ENCODE measurements at regions not wholly inside any gene's neighbourhood (a gene's known extent, or its start where the extent isn't known, plus 50 kb on each side); places are given as distances from the start of the nearest gene placed in this dataset.

GRCh38 chr3:191792580-191792979 is 331.6 kb downstream of the PYDC2 start:
- no peak for DNase-seq (ENCODE audit: low spot score)
- no peak for TF ChIP-seq CTCF (IDR thresholded peaks at IDR 0.05; ENCODE audit: borderline replicate concordance, control extremely low read depth, extremely low read depth, insufficient read depth, missing control alignments)
- in situ Hi-C loops (cut with MboI; ENCODE audit: low sequenced_read_pairs, unreplicated experiment): no loop called here

- no peak for DNase-seq (ENCODE audit: low spot score)
- TF ChIP-seq CTCF (IDR thresholded peaks at IDR 0.05; ENCODE audit: borderline replicate concordance, control extremely low read depth, extremely low read depth, insufficient read depth, missing control alignments): no peak
- in situ Hi-C loops (cut with MboI; ENCODE audit: low sequenced_read_pairs, unreplicated experiment): no loop called here
These were observed 334.2 kb downstream of the PYDC2 start for GRCh38 chr3:191795196-191795595.

- in situ Hi-C loops (cut with MboI; ENCODE audit: low sequenced_read_pairs, unreplicated experiment): no loop called here
- no peak for TF ChIP-seq CTCF (IDR thresholded peaks at IDR 0.05; ENCODE audit: borderline replicate concordance, control extremely low read depth, extremely low read depth, insufficient read depth, missing control alignments)
- no peak for DNase-seq (ENCODE audit: low spot score)
These were observed 336.3 kb downstream of the PYDC2 start for GRCh38 chr3:191797271-191797670.

GRCh38 chr3:191802671-191803070 is 341.7 kb downstream of the PYDC2 start:
- no peak for DNase-seq (ENCODE audit: low spot score)
- no peak for TF ChIP-seq CTCF (IDR thresholded peaks at IDR 0.05; ENCODE audit: borderline replicate concordance, control extremely low read depth, extremely low read depth, insufficient read depth, missing control alignments)
- in situ Hi-C loops (cut with MboI; ENCODE audit: low sequenced_read_pairs, unreplicated experiment): no loop called here

- no peak for TF ChIP-seq CTCF (IDR thresholded peaks at IDR 0.05; ENCODE audit: borderline replicate concordance, control extremely low read depth, extremely low read depth, insufficient read depth, missing control alignments)
- in situ Hi-C loops (cut with MboI; ENCODE audit: low sequenced_read_pairs, unreplicated experiment): no loop called here
- DNase-seq (ENCODE audit: low spot score): no peak
These were observed 344.0 kb downstream of the PYDC2 start for GRCh38 chr3:191804935-191805334.

- DNase-seq (ENCODE audit: low spot score): no peak
- no peak for TF ChIP-seq CTCF (IDR thresholded peaks at IDR 0.05; ENCODE audit: borderline replicate concordance, control extremely low read depth, extremely low read depth, insufficient read depth, missing control alignments)
- in situ Hi-C loops (cut with MboI; ENCODE audit: low sequenced_read_pairs, unreplicated experiment): no loop called here
These were observed 347.1 kb downstream of the PYDC2 start for GRCh38 chr3:191808073-191808472.

All from GM13976 (cell line).